ENCODE measurements at regions not wholly inside any gene's neighbourhood (a gene's known extent, or its start where the extent isn't known, plus 50 kb on each side); places are given as distances from the start of the nearest gene placed in this dataset.

- Histone ChIP-seq H3K4me2 (no peak overlapping the region), H3K36me3 (ENCODE audit: insufficient read depth) (no peaks in the 10 kb centered on the region), H3K27ac (no peak overlapping the region), H4K20me1 (ENCODE audit: insufficient read depth) (no peaks in the 10 kb centered on the region), H3K9ac (no peak overlapping the region), H2AFZ (ENCODE audit: low read depth) (no peak overlapping the region), H3K79me2 (ENCODE audit: insufficient read depth, low read depth) (no peaks in the 10 kb centered on the region), H3K4me3 (IDR thresholded peaks at IDR 0.05; ENCODE audit: insufficient read depth, low read depth, low read length) (no peak overlapping the region), H3K4me1 (ENCODE audit: low read depth, poor library complexity, severe bottlenecking) (no peaks in the 10 kb centered on the region), H3K27me3 (ENCODE audit: insufficient read depth, low read depth) (no peaks in the 10 kb centered on the region)
- TF ChIP-seq CTCF (conservative IDR thresholded peaks at IDR 0.05; ENCODE audit: low read depth, low read length) = no peak
These were observed 182.3 kb downstream of the TMEM132E start for GRCh38 chr17:34761646-34762045.

GRCh38 chr17:34760931-34761495 lies 181.6 kb downstream of the TMEM132E start:
- no peaks in the 10 kb centered on the region for H3K4me1 ChIP-seq (ENCODE audit: low read depth, poor library complexity, severe bottlenecking)

DNA sequence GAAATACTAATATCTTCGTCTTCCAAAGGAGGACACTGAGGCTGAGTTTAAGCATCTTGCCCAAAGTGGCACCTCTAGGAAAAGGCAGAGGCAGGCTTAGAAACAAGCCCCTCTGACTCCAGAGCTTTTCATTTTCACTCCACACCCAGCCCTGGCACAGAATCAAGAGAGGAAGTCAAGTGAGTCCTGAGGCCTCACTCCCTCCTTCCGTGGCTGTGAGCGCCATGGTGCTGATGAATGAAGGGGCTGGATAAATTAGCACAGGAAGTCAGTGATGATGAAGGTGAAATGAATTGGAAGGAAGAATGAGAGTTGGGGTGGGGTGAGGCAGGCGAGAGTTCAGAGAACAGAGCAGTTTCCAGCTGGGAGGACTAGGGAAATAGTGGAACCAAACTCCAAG lies 179.3 kb downstream of the TMEM132E start:
- no peak overlapping the region for H3K4me3 ChIP-seq (IDR thresholded peaks at IDR 0.05; ENCODE audit: insufficient read depth, low read depth, low read length)
- no peak for TF ChIP-seq CTCF (conservative IDR thresholded peaks at IDR 0.05; ENCODE audit: low read depth, low read length)
- H3K27ac ChIP-seq = no peak overlapping the region
- no peaks in the 10 kb centered on the region for H4K20me1 ChIP-seq (ENCODE audit: insufficient read depth)
- H3K36me3 ChIP-seq (ENCODE audit: insufficient read depth) = no peaks in the 10 kb centered on the region
- H3K4me1 ChIP-seq (ENCODE audit: low read depth, poor library complexity, severe bottlenecking) = no peaks in the 10 kb centered on the region
- H2AFZ ChIP-seq (ENCODE audit: low read depth) = no peak overlapping the region
- H3K27me3 ChIP-seq (ENCODE audit: insufficient read depth, low read depth) = no peaks in the 10 kb centered on the region
- no peak overlapping the region for H3K9ac ChIP-seq
- no peak overlapping the region for H3K4me2 ChIP-seq
- H3K79me2 ChIP-seq (ENCODE audit: insufficient read depth, low read depth) = no peaks in the 10 kb centered on the region

More at GRCh38 chr17:34760931-34761495, 181.6 kb downstream of the TMEM132E start:
- no peak overlapping the region for H3K4me2 ChIP-seq
- H3K27me3 ChIP-seq (ENCODE audit: insufficient read depth, low read depth) = no peaks in the 10 kb centered on the region
- H3K27ac ChIP-seq = no peak overlapping the region
- H2AFZ ChIP-seq (ENCODE audit: low read depth) = no peak overlapping the region
- no peak for TF ChIP-seq CTCF (conservative IDR thresholded peaks at IDR 0.05; ENCODE audit: low read depth, low read length)
- no peak overlapping the region for H3K4me3 ChIP-seq (IDR thresholded peaks at IDR 0.05; ENCODE audit: insufficient read depth, low read depth, low read length)
- no peaks in the 10 kb centered on the region for H4K20me1 ChIP-seq (ENCODE audit: insufficient read depth)
- H3K79me2 ChIP-seq (ENCODE audit: insufficient read depth, low read depth) = no peaks in the 10 kb centered on the region
- no peaks in the 10 kb centered on the region for H3K36me3 ChIP-seq (ENCODE audit: insufficient read depth)
- no peak overlapping the region for H3K9ac ChIP-seq

- Histone ChIP-seq H3K4me2 (no peak overlapping the region), H2AFZ (ENCODE audit: low read depth) (no peak overlapping the region), H3K36me3 (ENCODE audit: insufficient read depth) (no peaks in the 10 kb centered on the region), H3K27me3 (ENCODE audit: insufficient read depth, low read depth) (no peaks in the 10 kb centered on the region), H4K20me1 (ENCODE audit: insufficient read depth) (no peaks in the 10 kb centered on the region), H3K4me1 (ENCODE audit: low read depth, poor library complexity, severe bottlenecking) (no peaks in the 10 kb centered on the region), H3K9ac (no peak overlapping the region), H3K4me3 (IDR thresholded peaks at IDR 0.05; ENCODE audit: insufficient read depth, low read depth, low read length) (no peak overlapping the region), H3K79me2 (ENCODE audit: insufficient read depth, low read depth) (no peaks in the 10 kb centered on the region), H3K27ac (no peak overlapping the region)
- TF ChIP-seq CTCF (conservative IDR thresholded peaks at IDR 0.05; ENCODE audit: low read depth, low read length) = no peak
These were observed 178.9 kb downstream of the TMEM132E start for GRCh38 chr17:34758316-34758715.

Data from KMS-11 (cell line).